Activated CD4-positive, alpha-beta T cell treated with anti-CD3 and anti-CD28 coated beads for 36 hours (primary cell): ENCODE measurements at regions not wholly inside any gene's neighbourhood (a gene's known extent, or its start where the extent isn't known, plus 50 kb on each side); places are given as distances from the start of the nearest gene placed in this dataset.

Experiments
- ATAC-seq: fragments of 200-7000 bp; cut with Tn5 transposase; one replicate; pipeline ENCODE4 v1.10.0; 2021; ENCODE audit warnings: mild to moderate bottlenecking, moderate library complexity
- CTCF ChIA-PET: fragments of 350-600 bp; sonication (Branson Sonifier 250); formaldehyde crosslinking; loops from one replicate; lab custom pipeline; 2021; ENCODE audit warnings: antibody characterized with exemption; lab: Charles Lee
- POLR2A ChIA-PET: fragments of 350-600 bp; sonication (Branson Sonifier 250); formaldehyde crosslinking; loops from one replicate; lab custom pipeline; 2021; ENCODE audit warnings: antibody characterized with exemption, inconsistent platforms; lab: Charles Lee
- DNase-seq: peaks from one replicate; pipeline ENCODE4 v3.0.0-alpha.2; 2020
- H3K27ac Mint-ChIP-seq: one replicate; pipeline ENCODE4 v1.8.0; 2021; ENCODE audit warnings: mixed read lengths
- H3K27me3 Mint-ChIP-seq: one replicate; pipeline ENCODE4 v1.8.0; 2021; ENCODE audit warnings: mixed read lengths
- H3K36me3 Mint-ChIP-seq: one replicate; pipeline ENCODE4 v1.8.0; 2021; ENCODE audit warnings: low read depth, mixed read lengths
- H3K4me1 Mint-ChIP-seq: one replicate; pipeline ENCODE4 v1.8.0; 2021; ENCODE audit warnings: mixed read lengths
- H3K4me3 Mint-ChIP-seq: one replicate; pipeline ENCODE4 v1.8.0; 2021; ENCODE audit warnings: mild to moderate bottlenecking, moderate library complexity, mixed read lengths
- H3K9me3 Mint-ChIP-seq: one replicate; pipeline ENCODE4 v1.8.0; 2021; ENCODE audit warnings: low read depth, mixed read lengths
- intact Hi-C, 2 experiments: fragments of 100-400 bp; cut with DNase I in 1 of 2; cut with micrococcal nuclease in 1 of 2; formaldehyde crosslinking; loops; one replicate each; pipeline versions ENCODE4 v1.14.2 to v1.15.1; 2022 to 2024; cut with DNase I, micrococcal nuclease

DNA sequence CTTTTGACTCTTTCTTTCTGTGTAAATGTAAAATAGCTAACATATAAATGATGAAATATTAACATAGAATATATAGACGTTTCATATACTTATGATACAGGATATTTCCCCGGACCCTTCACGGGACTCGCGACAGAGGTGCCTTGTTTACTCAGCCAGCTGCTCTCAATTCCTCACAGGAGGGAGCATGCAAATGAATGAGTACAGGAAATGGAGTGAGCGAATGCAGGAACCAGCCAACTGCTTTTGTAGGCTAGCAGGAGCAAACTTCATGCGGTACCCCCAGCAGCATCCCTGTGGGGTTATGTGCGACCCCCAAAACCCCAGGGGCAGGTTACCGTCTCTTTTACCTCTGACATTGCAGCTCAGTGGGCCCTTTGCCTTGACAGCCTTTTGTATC lies 110.3 kb upstream of the PDHA2 start:
- H3K4me3 Mint-ChIP-seq: no peak overlapping the region
- no peak for ATAC-seq
- ChIA-PET POLR2A (no interaction called here), CTCF (no interaction called here)
- intact Hi-C loops: no loop called here
- no peaks in the 10 kb centered on the region for H3K9me3 Mint-ChIP-seq
- no peaks in the 10 kb centered on the region for H3K27me3 Mint-ChIP-seq
- H3K4me1 Mint-ChIP-seq: no peaks in the 10 kb centered on the region
- H3K27ac Mint-ChIP-seq: no peak overlapping the region
- no peaks in the 10 kb centered on the region for H3K36me3 Mint-ChIP-seq
- DNase-seq: no peak

DNA sequence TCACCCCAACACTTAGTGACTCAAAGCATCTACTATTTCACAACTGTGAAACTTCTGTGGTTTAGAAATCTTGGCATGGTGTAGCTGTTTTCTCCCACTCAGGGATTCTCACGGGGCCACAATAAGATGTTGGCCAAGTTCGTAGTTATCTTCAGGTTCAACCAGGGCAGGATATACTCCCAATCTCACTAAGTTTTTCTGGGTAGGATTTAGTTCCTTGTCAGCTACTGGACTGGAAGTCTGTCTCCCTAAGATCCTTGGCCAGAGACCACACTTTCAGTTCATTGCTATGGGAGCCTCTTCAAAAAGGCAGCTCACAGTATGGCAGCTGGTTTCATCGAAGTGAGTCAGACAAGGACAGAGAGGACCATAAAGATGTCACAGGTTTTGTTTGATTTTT lies 111.7 kb upstream of the PDHA2 start:
- DNase-seq (no peak), ATAC-seq (no peak)
- H3K36me3 Mint-ChIP-seq: no peaks in the 10 kb centered on the region
- intact Hi-C loops: no loop called here
- H3K4me1 Mint-ChIP-seq: no peaks in the 10 kb centered on the region
- ChIA-PET POLR2A (no interaction called here), CTCF (no interaction called here)
- H3K27me3 Mint-ChIP-seq: no peaks in the 10 kb centered on the region
- H3K4me3 Mint-ChIP-seq: no peak overlapping the region
- H3K9me3 Mint-ChIP-seq: no peaks in the 10 kb centered on the region
- H3K27ac Mint-ChIP-seq: no peak overlapping the region

DNA sequence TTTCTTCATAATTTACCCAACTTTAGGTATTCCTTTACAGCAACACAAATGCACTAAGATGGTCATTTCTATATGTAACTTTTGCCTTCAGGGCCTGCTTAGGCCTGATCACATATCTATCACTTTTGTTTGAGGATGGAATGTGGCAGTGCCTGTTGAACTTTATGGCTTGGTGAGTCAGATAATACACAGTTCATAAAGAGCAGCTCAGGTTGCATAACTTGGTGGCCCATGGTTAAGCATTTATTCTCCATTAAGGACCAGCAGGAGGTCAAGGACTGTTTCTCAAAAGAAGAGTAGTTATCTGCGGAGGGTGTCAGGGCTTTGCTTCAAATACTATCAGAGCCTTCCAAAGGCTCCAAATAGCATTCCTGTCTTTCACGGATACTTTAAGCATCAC lies 124.1 kb upstream of the PDHA2 start:
- H3K27me3 Mint-ChIP-seq: no peaks in the 10 kb centered on the region
- DNase-seq (no peak), ATAC-seq (no peak)
- ChIA-PET CTCF (no interaction called here), POLR2A (no interaction called here)
- no peak overlapping the region for H3K27ac Mint-ChIP-seq
- no peak overlapping the region for H3K4me3 Mint-ChIP-seq
- no peaks in the 10 kb centered on the region for H3K4me1 Mint-ChIP-seq
- intact Hi-C loops: no loop called here
- no peaks in the 10 kb centered on the region for H3K36me3 Mint-ChIP-seq
- H3K9me3 Mint-ChIP-seq: no peaks in the 10 kb centered on the region

DNA sequence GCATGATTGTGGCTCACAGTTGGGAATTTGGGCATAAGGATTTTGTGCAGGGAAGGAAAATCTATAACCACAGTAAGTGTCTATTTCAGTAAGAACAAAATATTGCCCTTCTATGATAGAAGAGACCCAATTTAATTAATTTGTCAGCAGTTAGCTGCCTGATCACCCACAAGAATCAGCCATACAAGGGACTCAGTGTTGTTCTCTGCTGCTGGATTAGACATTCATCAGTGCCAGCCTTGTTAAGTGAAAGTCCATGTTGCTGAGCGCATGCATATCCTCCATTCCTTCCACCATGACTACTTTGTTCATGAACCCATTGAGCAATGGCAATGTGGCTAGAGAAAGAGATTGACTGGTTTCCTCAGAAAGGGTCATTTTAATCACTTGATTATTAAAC lies 125.3 kb upstream of the PDHA2 start:
- no peak for ATAC-seq
- intact Hi-C loops: no loop called here
- H3K4me3 Mint-ChIP-seq: no peak overlapping the region
- H3K36me3 Mint-ChIP-seq: no peaks in the 10 kb centered on the region
- no peak for DNase-seq
- POLR2A ChIA-PET: no interaction called here
- no peaks in the 10 kb centered on the region for H3K9me3 Mint-ChIP-seq
- CTCF ChIA-PET: no interaction called here
- H3K4me1 Mint-ChIP-seq: no peaks in the 10 kb centered on the region
- no peaks in the 10 kb centered on the region for H3K27me3 Mint-ChIP-seq
- no peak overlapping the region for H3K27ac Mint-ChIP-seq

DNA sequence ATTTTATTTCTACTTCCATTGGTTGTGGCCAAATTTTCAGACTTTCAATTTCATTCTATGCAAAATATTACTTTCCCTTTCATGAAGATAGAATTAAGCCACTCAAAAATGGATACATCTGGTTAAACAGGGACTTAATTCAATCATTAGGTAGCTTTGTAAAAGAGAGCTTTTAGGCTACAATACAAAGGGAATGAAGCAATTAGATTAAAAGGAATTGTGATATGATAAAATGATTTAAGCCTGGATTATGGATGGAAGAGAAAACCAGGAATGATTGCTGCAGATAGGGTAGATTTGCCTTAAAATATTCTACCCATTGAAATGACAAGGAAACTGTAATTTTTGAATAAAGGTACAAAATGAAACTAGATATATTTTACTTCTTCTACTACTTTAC lies 134.6 kb upstream of the PDHA2 start:
- peaks cover 7% of the 10 kb centered on the region for H3K9me3 Mint-ChIP-seq
- no peaks in the 10 kb centered on the region for H3K4me1 Mint-ChIP-seq
- H3K27me3 Mint-ChIP-seq: peaks cover 3% of the 10 kb centered on the region
- ChIA-PET POLR2A (no interaction called here), CTCF (no interaction called here)
- no peak for ATAC-seq
- intact Hi-C loops: no loop called here
- no peak overlapping the region for H3K4me3 Mint-ChIP-seq
- H3K27ac Mint-ChIP-seq: no peak overlapping the region
- DNase-seq: no peak
- no peaks in the 10 kb centered on the region for H3K36me3 Mint-ChIP-seq

DNA sequence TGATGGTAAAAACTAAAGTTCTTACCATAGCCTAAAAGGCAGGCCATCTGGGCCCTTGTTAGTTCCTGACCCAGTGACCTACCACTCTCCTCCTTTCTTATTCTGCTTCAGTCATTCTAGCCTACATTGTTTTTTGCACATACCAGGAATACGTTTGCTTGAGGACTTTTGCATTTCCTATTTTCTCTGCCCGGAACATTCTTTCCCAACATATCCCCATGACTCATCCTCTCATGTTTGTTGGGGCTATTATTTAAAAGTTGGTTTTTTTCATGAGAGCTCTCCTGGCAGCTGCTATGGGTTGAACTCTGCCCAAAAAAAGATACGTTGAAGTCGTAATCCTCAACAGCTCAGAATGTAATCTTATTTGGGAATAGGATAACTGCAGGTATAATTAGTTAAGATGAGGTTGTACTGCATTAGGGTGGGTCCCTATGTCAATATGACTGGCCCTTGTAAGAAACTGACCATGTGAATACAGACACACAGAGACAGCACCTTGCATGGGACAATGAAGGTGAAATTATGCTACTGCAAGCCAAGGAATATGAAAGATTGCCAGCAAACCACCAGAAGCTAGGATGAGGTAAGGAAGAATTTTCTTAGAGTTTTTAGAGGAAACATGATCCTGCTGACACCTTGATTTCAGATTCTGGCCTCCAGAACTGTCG lies 138.3 kb upstream of the PDHA2 start:
- Mint-ChIP-seq H3K4me1 (no peaks in the 10 kb centered on the region), H3K9me3 (peaks cover 7% of the 10 kb centered on the region), H3K27me3 (peaks cover 3% of the 10 kb centered on the region), H3K27ac (no peak overlapping the region), H3K4me3 (no peak overlapping the region), H3K36me3 (no peaks in the 10 kb centered on the region)
- DNase-seq (no peak), ATAC-seq (no peak)
- CTCF ChIA-PET: interaction anchor here (0.7 kb wide), 1 partner anchor 470 kb away, joined by 3 read pairs; no protein-coding TSS in a partner anchor
- intact Hi-C loops: no loop called here
- POLR2A ChIA-PET: no interaction called here

DNA sequence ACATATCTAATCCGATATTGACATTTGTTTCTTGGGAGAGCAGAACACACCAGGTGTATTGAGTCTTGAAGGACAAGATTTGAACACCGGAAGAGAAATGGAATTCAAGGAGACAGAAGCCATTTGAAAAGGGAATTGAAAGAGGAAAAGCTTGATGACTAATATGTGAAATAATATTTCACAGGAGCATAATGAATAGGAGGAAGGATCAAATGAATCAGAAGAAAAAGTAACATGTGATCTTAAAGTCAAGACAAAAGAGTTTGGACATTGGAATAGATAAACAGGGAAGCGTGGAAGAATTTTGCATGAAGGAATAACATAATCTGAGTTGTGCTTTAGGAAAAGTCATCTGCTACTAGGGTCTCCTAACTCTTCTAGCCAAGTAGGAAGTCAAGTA lies 145.5 kb upstream of the PDHA2 start:
- intact Hi-C loops: no loop called here
- no peaks in the 10 kb centered on the region for H3K36me3 Mint-ChIP-seq
- no peak overlapping the region for H3K4me3 Mint-ChIP-seq
- no peak overlapping the region for H3K27ac Mint-ChIP-seq
- ATAC-seq (no peak), DNase-seq (no peak)
- ChIA-PET POLR2A (no interaction called here), CTCF (interaction anchor here (1.1 kb wide), 1 partner anchor 19 kb away, joined by 4 read pairs; no protein-coding TSS in a partner anchor)
- no peaks in the 10 kb centered on the region for H3K4me1 Mint-ChIP-seq
- no peaks in the 10 kb centered on the region for H3K27me3 Mint-ChIP-seq
- peaks cover 3% of the 10 kb centered on the region for H3K9me3 Mint-ChIP-seq

DNA sequence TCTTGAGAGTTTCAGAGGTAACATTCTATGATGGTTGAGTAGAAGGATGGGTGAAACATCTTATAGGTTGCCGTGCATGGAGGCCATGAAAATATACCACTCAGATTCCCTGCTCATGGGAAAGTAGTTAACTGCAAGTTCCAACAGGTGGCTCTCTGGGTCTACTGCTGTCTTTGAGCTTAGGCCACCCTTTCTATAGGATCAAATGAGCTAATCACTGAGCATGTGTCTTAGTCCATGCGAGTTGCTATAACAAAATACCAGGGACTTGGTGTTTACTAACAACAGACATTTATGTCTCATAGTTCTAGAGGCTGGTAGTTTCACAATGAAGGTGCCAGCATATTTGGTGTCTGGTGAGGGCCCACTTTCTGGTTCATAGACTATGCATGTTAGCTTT lies 144.8 kb upstream of the UNC5C start:
- DNase-seq (no peak), ATAC-seq (no peak)
- intact Hi-C loops: no loop called here
- no peaks in the 10 kb centered on the region for H3K36me3 Mint-ChIP-seq
- H3K27ac Mint-ChIP-seq: no peak overlapping the region
- no peak overlapping the region for H3K4me3 Mint-ChIP-seq
- ChIA-PET POLR2A (no interaction called here), CTCF (interaction anchor here (1.1 kb wide), 1 partner anchor 18 kb away, joined by 4 read pairs; no protein-coding TSS in a partner anchor)
- peaks cover 3% of the 10 kb centered on the region for H3K9me3 Mint-ChIP-seq
- no peaks in the 10 kb centered on the region for H3K4me1 Mint-ChIP-seq
- H3K27me3 Mint-ChIP-seq: no peaks in the 10 kb centered on the region

DNA sequence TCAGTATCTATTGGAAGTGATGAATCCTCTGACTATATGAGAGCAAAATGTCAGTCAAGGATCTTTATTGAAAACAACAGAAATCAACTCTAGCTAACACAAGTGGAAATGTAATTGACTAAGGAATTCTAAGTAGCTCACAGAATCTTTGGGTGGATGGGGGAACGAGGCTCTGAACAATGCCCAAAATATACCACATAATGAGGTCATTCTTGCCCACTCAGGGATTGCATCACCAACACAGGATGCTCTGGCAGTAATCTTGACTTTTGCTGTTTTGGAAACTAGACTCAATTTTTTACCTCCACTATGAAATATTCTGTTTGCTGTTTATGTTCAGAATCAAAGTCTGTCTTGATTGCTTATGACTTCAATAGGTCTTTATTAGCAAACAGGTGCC lies 127.4 kb upstream of the UNC5C start:
- intact Hi-C loops: no loop called here
- Mint-ChIP-seq H3K9me3 (peaks cover 3% of the 10 kb centered on the region), H3K36me3 (no peaks in the 10 kb centered on the region), H3K4me3 (no peak overlapping the region), H3K27ac (no peak overlapping the region), H3K4me1 (no peaks in the 10 kb centered on the region), H3K27me3 (peaks cover 2% of the 10 kb centered on the region)
- ATAC-seq (no peak), DNase-seq (no peak)
- POLR2A ChIA-PET: no interaction called here
- CTCF ChIA-PET: interaction anchor here (0.5 to 0.8 kb wide), 3 partner anchors 18 to 515 kb away, joined by 3 to 6 read pairs (median 4); no protein-coding TSS in a partner anchor

DNA sequence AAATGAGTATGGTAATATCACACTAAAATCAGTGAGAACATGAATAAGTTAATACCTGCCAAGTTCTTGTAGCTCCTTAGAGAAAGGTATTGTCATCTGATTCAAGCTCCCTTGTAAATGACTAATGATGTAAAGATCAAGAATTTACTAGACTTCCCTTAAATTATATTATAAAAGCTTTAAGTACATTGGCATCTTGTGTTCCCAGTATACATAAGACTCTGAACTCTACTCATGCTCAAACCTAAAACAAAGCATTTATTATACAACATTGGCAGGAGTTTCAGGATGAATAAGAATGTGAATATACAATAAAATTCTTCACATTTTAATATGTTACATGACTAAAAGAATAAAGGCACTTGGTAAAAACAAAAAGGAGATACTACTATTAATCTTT lies 126.8 kb upstream of the UNC5C start:
- ATAC-seq: no peak
- ChIA-PET CTCF (interaction anchor here (0.5 to 0.8 kb wide), 2 partner anchors 19 to 514 kb away, joined by 3 to 4 read pairs; no protein-coding TSS in a partner anchor), POLR2A (no interaction called here)
- Mint-ChIP-seq H3K9me3 (peaks cover 3% of the 10 kb centered on the region), H3K4me1 (no peaks in the 10 kb centered on the region), H3K4me3 (no peak overlapping the region), H3K27me3 (peaks cover 2% of the 10 kb centered on the region), H3K36me3 (no peaks in the 10 kb centered on the region), H3K27ac (no peak overlapping the region)
- no peak for DNase-seq
- intact Hi-C loops: no loop called here

DNA sequence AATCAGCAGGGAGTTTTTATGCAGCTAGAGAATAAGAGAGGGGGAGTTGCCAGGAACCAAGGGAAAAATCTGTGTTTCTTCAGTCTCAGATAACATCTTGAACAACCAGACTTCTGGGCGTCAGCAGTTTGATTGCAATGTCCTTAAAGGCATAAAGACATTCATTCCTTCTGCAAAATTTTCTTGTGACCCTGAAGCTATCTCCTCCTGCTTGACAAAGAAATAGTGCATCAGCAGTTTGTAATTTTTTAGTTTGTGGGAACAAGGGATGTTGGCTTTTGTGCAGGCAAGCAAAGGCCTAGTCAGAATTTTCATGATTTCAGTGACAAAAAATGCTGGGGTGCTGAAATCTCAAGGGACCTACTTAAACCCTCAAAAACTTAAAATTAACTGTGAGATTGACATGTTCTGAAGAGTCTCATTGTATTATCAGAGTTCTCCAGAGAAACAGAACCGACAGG lies 125.8 kb upstream of the UNC5C start:
- DNase-seq (no peak), ATAC-seq (no peak)
- ChIA-PET POLR2A (no interaction called here), CTCF (no interaction called here)
- intact Hi-C loops: no loop called here
- H3K36me3 Mint-ChIP-seq: no peaks in the 10 kb centered on the region
- no peaks in the 10 kb centered on the region for H3K9me3 Mint-ChIP-seq
- H3K27ac Mint-ChIP-seq: no peak overlapping the region
- H3K4me1 Mint-ChIP-seq: no peaks in the 10 kb centered on the region
- H3K27me3 Mint-ChIP-seq: peaks cover 2% of the 10 kb centered on the region
- H3K4me3 Mint-ChIP-seq: no peak overlapping the region

DNA sequence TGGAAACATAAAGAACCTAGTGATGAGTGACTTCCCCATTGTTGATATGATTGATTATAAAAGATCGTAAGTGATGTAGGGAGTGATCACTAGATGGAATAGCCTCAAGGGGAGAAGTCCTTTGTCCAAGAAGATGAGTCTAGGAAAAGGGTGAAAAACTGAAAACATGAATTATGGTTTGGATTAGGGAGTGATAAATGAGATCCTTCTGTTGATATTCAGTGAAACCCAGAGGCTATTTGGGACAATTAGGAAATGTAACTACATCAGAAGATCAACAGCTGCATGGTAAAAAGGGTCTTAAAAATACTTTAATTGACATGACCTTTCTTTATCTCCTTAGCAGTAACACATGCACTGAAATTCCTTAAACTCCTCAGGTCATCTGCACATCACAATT lies 124.0 kb upstream of the UNC5C start:
- ATAC-seq (no peak), DNase-seq (no peak)
- Mint-ChIP-seq H3K4me1 (no peaks in the 10 kb centered on the region), H3K9me3 (no peaks in the 10 kb centered on the region), H3K36me3 (no peaks in the 10 kb centered on the region), H3K4me3 (no peak overlapping the region), H3K27ac (no peak overlapping the region), H3K27me3 (peaks cover 2% of the 10 kb centered on the region)
- ChIA-PET POLR2A (no interaction called here), CTCF (no interaction called here)
- intact Hi-C loops: no loop called here
